ENCODE measurements at regions not wholly inside any gene's neighbourhood (a gene's known extent, or its start where the extent isn't known, plus 50 kb on each side); places are given as distances from the start of the nearest gene placed in this dataset.
"Not testable (repeated sequence)": the region's sequence is repeated elsewhere in the genome, so short reads cannot be mapped to it uniquely, and the experiment has no call there.

GRCh38 chr12:92411687-92412086, 266.0 kb upstream of the BTG1 start:
- DNase-seq = no peak
- H3K36me3 ChIP-seq (replicated peaks; ENCODE audit: insufficient read depth, low read length) = no peaks in the 10 kb centered on the region
- H3K9me2 ChIP-seq (replicated peaks; ENCODE audit: insufficient read depth, low read length) = no peaks in the 10 kb centered on the region
- H3K9me3 ChIP-seq (replicated peaks; ENCODE audit: insufficient read depth, low read length) = no peaks in the 10 kb centered on the region
- H4K20me1 ChIP-seq (ENCODE audit: insufficient read depth, low read length) = no peaks in the 10 kb centered on the region
- TF ChIP-seq EZH2 (optimal IDR thresholded peaks at IDR 0.05; ENCODE audit: low read depth, low read length) = no peak
- TF ChIP-seq CTCF (IDR thresholded peaks at IDR 0.05; ENCODE audit: low read length) = no peak
- no peak for TF ChIP-seq EZH2phosphoT487 (IDR thresholded peaks at IDR 0.05; ENCODE audit: low read length)
- H3K4me3 ChIP-seq (ENCODE audit: low read length) = no peak overlapping the region
- H3K27me3 ChIP-seq (replicated peaks; ENCODE audit: insufficient read depth, low read length) = no peaks in the 10 kb centered on the region
- no peak overlapping the region for H3K9ac ChIP-seq (ENCODE audit: low read length)
- no peaks in the 10 kb centered on the region for H3F3A ChIP-seq (ENCODE audit: insufficient read depth, low read length)
- peaks cover 15% of the 10 kb centered on the region for H3K4me1 ChIP-seq (ENCODE audit: low read length)
- no peak overlapping the region for H2AFZ ChIP-seq (ENCODE audit: low read length)
- no peak overlapping the region for H3K27ac ChIP-seq (ENCODE audit: low read length)
- H3K4me2 ChIP-seq (ENCODE audit: low read depth, low read length) = no peak overlapping the region
- no peaks in the 10 kb centered on the region for H3K79me2 ChIP-seq (ENCODE audit: low read length)

- no peaks in the 10 kb centered on the region for H3K9me2 ChIP-seq (replicated peaks; ENCODE audit: insufficient read depth, low read length)
- no peak overlapping the region for H3K4me3 ChIP-seq (ENCODE audit: low read length)
- H3K36me3 ChIP-seq (replicated peaks; ENCODE audit: insufficient read depth, low read length) = no peaks in the 10 kb centered on the region
- H3K9ac ChIP-seq (ENCODE audit: low read length) = no peak overlapping the region
- TF ChIP-seq EZH2phosphoT487 (IDR thresholded peaks at IDR 0.05; ENCODE audit: low read length) (no peak), CTCF (IDR thresholded peaks at IDR 0.05; ENCODE audit: low read length) (peak; percentile 85)
- H3F3A ChIP-seq (ENCODE audit: insufficient read depth, low read length) = peaks cover 13% of the 10 kb centered on the region
- no peaks in the 10 kb centered on the region for H3K79me2 ChIP-seq (ENCODE audit: low read length)
- H4K20me1 ChIP-seq (ENCODE audit: insufficient read depth, low read length) = no peaks in the 10 kb centered on the region
- H3K27ac ChIP-seq (ENCODE audit: low read length) = no peak overlapping the region
- H3K27me3 ChIP-seq (replicated peaks; ENCODE audit: insufficient read depth, low read length) = no peaks in the 10 kb centered on the region
- peak; percentile 71 for DNase-seq
- H3K4me1 ChIP-seq (ENCODE audit: low read length) = peaks cover 33% of the 10 kb centered on the region
- H3K4me2 ChIP-seq (ENCODE audit: low read depth, low read length) = no peak overlapping the region
- H3K9me3 ChIP-seq (replicated peaks; ENCODE audit: insufficient read depth, low read length) = no peaks in the 10 kb centered on the region
- H2AFZ ChIP-seq (ENCODE audit: low read length) = 0 out of 2 replicates have a peak overlapping the region, but pooled peaks have one; percentile 8
Observed at GRCh38 chr12:92408072-92408900, 262.6 kb upstream of the BTG1 start.

GRCh38 chr12:92406404-92407070, 260.9 kb upstream of the BTG1 start:
- H3K4me3 ChIP-seq (ENCODE audit: low read length); H3K79me2 ChIP-seq (ENCODE audit: low read length); H3K36me3 ChIP-seq (replicated peaks; ENCODE audit: insufficient read depth, low read length); H2AFZ ChIP-seq (ENCODE audit: low read length); H4K20me1 ChIP-seq (ENCODE audit: insufficient read depth, low read length); DNase-seq; H3K9me3 ChIP-seq (replicated peaks; ENCODE audit: insufficient read depth, low read length); H3K9me2 ChIP-seq (replicated peaks; ENCODE audit: insufficient read depth, low read length); H3K9ac ChIP-seq (ENCODE audit: low read length); H3K27ac ChIP-seq (ENCODE audit: low read length); H3K27me3 ChIP-seq (replicated peaks; ENCODE audit: insufficient read depth, low read length); H3K4me2 ChIP-seq (ENCODE audit: low read depth, low read length): not testable (repeated sequence)
- peaks cover 48% of the 10 kb centered on the region for H3K4me1 ChIP-seq (ENCODE audit: low read length)
- peaks cover 20% of the 10 kb centered on the region for H3F3A ChIP-seq (ENCODE audit: insufficient read depth, low read length)

GRCh38 chr12:92405801-92406251, 260.2 kb upstream of the BTG1 start:
- not testable (repeated sequence) for H3K4me3 ChIP-seq (ENCODE audit: low read length); H4K20me1 ChIP-seq (ENCODE audit: insufficient read depth, low read length); H3K4me2 ChIP-seq (ENCODE audit: low read depth, low read length); H2AFZ ChIP-seq (ENCODE audit: low read length); H3K9me2 ChIP-seq (replicated peaks; ENCODE audit: insufficient read depth, low read length); H3K9ac ChIP-seq (ENCODE audit: low read length); H3K27me3 ChIP-seq (replicated peaks; ENCODE audit: insufficient read depth, low read length); H3K36me3 ChIP-seq (replicated peaks; ENCODE audit: insufficient read depth, low read length); DNase-seq; H3K79me2 ChIP-seq (ENCODE audit: low read length); H3K9me3 ChIP-seq (replicated peaks; ENCODE audit: insufficient read depth, low read length); H3K27ac ChIP-seq (ENCODE audit: low read length)
- Histone ChIP-seq H3F3A (ENCODE audit: insufficient read depth, low read length) (peaks cover 20% of the 10 kb centered on the region), H3K4me1 (ENCODE audit: low read length) (peaks cover 48% of the 10 kb centered on the region)
